ENCODE measurements at regions not wholly inside any gene's neighbourhood (a gene's known extent, or its start where the extent isn't known, plus 50 kb on each side); places are given as distances from the start of the nearest gene placed in this dataset.

DNA sequence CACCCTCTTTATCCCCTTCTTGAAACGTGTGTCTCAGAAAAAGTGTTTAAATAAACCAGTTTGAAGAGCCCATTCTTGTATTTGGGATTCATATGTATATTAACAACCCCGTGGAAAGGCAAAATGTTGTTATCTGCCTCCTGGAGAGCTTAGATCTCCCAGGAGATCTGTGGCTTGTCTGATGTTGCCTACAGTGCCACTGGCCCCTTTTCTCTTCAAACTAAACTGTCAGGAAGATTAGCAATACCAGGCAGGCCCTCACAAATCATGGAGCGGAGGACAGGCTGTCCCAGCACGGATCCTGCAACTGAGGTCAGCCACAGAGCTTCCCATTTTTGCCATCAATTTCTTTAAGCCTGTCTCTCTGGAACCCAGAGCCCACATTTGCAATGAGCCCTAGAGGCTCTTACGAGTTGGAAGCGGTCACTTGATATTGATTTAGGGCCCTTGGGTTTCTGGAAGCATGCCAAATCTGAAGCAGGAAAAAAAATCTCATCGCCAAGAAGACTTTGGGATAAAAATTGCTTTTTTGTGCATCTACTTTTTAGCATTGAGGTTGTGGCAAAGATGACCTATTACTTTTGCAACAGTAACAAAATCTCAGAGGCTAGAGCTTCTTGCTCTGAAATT is 234.1 kb downstream of the OPA1 start:
- no peak for TF ChIP-seq CTCF (IDR thresholded peaks at IDR 0.05; ENCODE audit: control insufficient read depth, extremely low read depth, insufficient read depth)
- no peak overlapping the region for H3K4me3 ChIP-seq (ENCODE audit: low read depth, low read length)
- no peak for DNase-seq (ENCODE audit: low read depth)

DNA sequence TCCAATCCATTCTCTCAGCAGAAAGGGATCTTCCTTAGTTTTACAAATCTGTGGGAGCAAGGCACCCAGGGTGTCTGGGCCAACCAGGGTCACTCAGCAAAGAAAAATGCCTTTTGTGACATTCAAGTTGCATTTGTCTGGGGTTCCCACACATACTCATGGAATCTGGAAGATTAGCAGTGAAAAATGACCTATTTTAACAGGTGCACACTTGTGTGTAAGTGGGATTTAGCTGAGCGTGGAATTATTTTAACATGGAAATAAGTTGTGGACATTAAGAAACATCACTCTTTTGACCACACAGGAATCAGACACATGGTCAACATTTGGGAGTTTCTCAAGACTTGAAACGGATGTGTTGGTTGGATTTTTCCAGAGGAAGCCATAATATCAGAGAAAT is 234.9 kb downstream of the OPA1 start:
- TF ChIP-seq CTCF (IDR thresholded peaks at IDR 0.05; ENCODE audit: control insufficient read depth, extremely low read depth, insufficient read depth), result no peak
- no peak overlapping the region for H3K4me3 ChIP-seq (ENCODE audit: low read depth, low read length)
- no peak for DNase-seq (ENCODE audit: low read depth)

DNA sequence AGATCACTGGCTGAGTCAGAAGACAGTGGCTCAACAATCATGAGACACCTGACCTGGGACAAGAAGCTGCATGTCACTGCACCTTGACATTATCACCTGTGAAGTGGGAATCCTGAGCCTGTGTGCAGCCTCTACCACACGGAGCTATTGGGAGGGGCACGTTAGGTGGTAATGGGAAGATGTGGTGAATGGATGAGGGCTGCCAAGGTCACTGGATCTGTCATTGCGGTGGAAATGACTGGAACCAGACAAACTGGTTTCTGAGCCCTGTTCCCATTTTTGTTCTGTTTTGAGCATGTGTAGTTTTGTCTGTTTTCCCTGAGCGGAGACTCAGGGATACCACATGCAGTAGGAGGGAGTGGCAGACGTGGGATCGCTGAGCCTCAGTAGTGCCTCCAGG is 235.5 kb downstream of the OPA1 start:
- TF ChIP-seq CTCF (IDR thresholded peaks at IDR 0.05; ENCODE audit: control insufficient read depth, extremely low read depth, insufficient read depth), result no peak
- no peak for DNase-seq (ENCODE audit: low read depth)
- no peak overlapping the region for H3K4me3 ChIP-seq (ENCODE audit: low read depth, low read length)

GRCh38 chr3:193829781-193830180 is 236.8 kb downstream of the OPA1 start:
- no peak for TF ChIP-seq CTCF (IDR thresholded peaks at IDR 0.05; ENCODE audit: control insufficient read depth, extremely low read depth, insufficient read depth)
- no peak for DNase-seq (ENCODE audit: low read depth)
- no peak overlapping the region for H3K4me3 ChIP-seq (ENCODE audit: low read depth, low read length)

DNA sequence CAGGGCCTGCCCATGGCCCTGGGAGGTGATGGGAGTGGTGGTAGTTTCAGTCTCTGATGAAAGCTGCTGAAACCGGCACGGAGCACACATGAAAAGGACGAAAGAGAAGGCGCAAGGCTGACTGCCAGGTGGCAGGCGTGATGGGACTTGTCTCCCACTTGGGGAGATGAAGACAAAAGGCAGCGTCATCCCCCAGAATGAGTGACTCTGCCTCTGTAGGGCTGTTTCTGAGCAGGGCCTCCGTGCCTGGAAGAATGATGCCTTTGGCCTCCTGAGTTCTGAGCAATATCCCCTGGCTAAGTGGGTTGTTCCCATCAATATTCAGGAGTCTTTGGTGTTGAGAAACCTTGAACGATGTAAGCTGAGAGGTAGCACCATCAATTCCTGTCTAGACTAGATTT is 237.8 kb downstream of the OPA1 start:
- DNase-seq (ENCODE audit: low read depth), result no peak
- no peak for TF ChIP-seq CTCF (IDR thresholded peaks at IDR 0.05; ENCODE audit: control insufficient read depth, extremely low read depth, insufficient read depth)
- no peak overlapping the region for H3K4me3 ChIP-seq (ENCODE audit: low read depth, low read length)

- no peak for DNase-seq (ENCODE audit: low read depth)
- no peak for TF ChIP-seq CTCF (IDR thresholded peaks at IDR 0.05; ENCODE audit: control insufficient read depth, extremely low read depth, insufficient read depth)
- H3K4me3 ChIP-seq (ENCODE audit: low read depth, low read length), result no peak overlapping the region
These were observed 238.8 kb downstream of the OPA1 start for GRCh38 chr3:193831495-193832455.

Data from LNCaP clone FGC (cell line).